Activated gamma-delta T cell (primary cell): ENCODE measurements at regions not wholly inside any gene's neighbourhood (a gene's known extent, or its start where the extent isn't known, plus 50 kb on each side); places are given as distances from the start of the nearest gene placed in this dataset.

Source experiments
- DNase-seq: peaks from one replicate; lab custom pipeline; 2025; lab: John Stamatoyannopoulos, UW

DNA sequence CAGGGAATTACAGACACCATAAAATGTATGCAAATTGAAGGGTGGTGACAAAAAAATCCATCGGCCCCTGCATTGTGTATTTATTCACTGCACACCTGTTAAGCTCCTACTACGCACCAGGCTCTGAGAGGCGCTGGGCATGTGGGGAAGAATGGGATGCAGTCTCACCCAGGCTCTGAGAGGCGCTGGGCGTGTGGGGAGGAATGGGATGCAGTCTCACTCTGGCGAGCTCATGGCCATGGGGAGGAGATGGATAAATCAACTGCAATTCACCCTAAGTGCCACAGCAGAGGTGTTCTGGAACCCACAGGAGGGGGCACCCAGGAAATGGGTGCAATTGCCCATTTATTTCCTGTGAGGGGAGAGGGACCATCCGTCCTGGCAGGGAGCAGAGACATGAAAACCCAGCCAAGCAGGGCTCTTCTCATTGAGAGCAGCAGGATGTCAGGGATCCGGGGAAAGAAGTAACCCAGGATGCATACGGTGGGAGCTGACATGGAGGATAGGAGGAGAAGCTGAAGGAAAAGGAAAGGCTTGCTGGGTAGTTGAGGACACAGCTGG, 798.7 kb downstream of the TBC1D22A start:
- no peak for DNase-seq

DNA sequence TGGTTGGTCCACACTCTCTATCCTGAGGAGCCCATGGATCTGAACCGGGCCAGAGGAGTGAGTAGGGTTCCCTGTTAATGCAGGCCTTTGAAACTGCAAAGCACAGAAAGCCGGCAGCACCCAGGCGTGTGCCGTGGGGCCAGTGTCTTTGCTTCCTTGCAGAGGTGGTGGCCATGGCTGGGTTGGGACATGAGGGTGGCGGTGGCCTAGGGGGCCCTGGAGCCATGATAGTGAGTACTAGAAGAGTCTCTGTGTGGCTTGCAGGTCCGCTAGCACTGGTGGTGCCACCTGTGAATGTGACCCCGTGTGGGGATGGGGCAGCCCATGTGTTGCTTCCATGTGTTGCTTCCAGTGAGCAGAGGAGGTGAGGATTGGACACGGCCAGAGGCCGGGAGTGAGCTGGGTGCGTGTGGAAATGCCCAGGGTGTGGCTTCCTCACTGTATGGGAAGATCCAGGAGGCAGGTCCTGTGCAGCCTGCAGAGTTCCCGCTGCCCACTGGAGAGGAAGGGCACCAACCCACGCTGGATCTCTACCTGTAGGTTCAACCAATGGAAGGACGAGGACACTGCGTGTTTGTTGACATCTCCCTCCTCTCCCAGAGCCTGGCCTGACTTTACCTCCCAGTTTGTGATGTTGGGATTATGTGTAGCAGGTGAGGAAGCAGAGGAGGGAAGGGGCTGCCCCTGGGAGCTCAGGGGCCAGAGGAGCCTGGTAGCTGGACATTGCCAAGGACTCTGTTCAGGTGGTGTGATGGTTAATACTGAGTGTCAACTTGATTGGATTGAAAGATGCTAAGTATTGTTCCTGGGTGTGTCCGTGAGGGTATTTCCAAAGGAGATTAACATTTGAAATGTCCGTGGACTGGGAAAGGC, 796.6 kb downstream of the TBC1D22A start:
- no peak for DNase-seq

DNA sequence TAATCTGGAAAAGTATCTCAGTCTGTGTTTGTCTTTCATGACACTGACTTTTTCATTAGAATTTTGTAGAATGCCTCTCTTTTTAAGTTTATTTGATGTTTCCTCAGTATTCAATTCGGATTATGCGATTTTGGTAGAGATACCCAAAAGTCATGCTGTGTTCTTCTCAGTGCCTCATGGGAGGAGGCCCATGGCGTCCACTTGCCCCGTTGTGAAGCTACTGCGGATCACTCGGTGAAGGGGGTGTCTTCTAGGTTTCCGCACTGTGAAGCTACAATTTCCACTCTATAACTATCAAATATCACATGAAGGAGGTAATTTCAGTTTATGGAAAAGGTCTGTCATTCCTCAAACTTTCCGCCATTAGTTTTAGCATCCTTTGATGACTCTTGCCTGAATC, 794.0 kb downstream of the TBC1D22A start:
- DNase-seq = no peak

DNA sequence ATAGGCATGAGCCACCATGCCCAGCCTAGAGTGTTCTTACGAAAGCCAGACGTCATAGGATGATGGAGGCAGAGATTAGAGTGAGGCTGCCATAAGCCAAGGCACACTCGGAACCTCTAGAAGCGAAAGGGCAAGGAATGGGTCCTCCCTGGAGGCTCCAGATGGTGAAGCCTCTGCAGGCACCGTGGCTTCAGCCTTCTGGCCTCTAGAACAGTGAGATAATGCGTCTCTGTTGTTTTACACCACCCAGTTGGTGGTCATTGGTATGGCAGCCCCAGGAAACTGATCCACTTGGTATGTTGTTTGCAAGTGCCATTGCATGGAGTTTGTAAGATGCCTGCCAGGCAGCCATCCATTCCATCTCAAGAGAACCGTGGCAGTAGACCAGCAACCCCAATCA, 791.0 kb downstream of the TBC1D22A start:
- DNase-seq = no peak

DNA sequence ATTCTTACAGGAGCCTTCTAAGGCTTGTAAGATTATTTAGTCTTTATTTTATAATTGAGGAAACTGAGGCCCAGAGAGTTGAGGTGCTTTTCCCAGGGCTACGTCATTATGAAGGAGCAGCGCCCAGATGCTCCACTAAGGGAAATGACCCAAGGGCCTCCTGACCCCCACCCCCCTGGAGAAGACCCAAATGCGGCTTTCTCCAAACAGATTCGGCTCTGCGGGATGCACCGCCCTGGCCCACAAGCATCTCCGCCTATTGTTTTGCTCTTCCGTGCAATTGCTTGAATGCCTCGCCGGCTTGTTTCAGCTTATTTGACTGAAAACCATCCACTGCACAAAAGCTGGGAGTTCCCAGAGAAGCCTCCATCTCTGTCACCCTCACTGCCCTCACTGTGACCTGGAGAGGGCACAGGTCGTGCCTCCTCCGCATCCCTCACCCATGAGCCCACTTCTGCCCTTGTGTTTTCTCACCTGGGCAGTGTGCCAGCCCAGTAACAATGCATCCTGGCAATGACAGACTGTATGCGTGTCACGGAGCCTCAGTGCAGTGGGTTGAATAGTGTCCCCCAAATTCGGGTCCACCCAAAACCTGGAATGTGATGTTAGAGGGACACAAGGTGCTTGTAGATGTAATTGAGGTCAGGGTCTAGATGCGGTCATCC, 790.2 kb downstream of the TBC1D22A start:
- no peak for DNase-seq

DNA sequence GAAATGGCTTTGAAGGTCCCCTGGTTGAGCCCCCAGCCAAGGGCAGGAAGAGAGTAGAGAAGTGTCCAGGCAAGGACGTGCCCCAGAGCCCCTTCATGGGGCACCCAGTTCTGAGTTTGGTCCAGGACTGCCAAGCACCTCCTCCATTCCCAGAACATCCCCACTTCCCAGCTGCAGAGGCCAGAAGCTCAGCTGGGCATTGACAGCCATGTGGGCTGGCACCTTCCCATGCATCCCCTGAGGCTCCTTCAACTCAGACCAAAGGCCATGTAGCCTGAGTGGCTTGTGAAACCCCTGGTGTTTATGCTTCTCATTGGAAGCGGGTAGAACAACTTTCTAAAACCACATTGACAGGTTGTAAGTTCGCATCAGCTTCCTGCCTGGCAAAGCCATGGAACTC, 789.6 kb downstream of the TBC1D22A start:
- DNase-seq = no peak

DNA sequence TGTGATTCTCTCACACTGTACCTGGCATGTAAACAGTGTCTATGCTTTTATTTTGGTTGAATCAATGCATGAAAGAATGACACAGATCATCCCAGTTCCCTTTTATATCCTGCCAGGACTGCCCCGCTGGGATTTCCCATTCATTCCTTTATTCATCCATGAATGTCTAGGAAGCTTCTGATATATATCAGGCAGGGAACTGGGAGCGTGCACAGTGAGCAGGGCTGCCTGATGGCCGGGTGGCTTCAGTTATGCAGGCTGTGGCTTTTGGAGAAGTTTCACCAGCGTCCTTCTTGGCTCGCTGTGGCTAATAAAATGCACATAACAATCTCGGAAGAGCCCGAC, 789.0 kb downstream of the TBC1D22A start:
- no peak for DNase-seq

DNA sequence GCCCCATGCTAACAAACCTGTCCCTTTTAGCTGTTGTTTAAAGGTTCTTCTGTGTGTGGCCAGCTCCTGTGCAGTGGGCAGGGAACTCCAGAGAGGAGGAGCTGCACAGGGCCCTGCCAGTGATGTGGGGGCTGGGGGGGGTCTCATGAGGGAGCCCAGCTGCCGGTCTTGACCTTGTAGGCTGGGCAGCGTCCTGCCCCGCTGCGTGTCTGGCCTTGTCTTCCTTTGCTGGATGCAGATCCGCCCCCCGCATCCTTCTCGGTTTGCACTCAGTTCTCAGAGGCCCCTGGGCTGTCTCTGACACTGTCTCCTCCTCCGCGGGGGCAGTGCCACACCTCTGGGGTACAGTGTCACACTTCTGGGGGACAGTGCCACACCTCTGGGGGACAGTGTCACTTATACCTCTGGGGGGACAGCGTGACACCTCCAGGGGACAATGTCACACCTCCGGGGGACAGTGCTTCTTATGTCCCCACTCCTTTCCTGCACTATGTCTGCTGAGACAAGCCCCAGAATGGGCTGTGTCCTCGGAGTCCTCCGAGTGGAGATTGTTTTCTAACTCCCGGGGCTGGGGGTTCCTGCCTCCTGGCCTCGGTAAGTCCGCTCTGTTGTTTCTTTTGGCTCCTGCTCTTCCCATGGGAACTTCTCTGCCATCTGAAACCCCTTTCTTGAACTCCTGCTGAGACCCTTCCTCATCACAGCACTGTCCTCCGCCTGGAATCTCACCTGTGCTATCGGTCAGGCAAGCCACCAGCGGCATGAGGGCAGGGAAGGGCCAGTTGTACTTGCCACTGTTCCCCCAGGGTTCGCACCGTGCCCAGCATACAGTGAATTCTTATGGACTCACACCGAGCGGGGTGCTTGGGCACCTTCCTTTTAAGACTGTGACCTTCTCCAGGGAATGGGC, 788.3 kb downstream of the TBC1D22A start:
- no peak for DNase-seq

DNA sequence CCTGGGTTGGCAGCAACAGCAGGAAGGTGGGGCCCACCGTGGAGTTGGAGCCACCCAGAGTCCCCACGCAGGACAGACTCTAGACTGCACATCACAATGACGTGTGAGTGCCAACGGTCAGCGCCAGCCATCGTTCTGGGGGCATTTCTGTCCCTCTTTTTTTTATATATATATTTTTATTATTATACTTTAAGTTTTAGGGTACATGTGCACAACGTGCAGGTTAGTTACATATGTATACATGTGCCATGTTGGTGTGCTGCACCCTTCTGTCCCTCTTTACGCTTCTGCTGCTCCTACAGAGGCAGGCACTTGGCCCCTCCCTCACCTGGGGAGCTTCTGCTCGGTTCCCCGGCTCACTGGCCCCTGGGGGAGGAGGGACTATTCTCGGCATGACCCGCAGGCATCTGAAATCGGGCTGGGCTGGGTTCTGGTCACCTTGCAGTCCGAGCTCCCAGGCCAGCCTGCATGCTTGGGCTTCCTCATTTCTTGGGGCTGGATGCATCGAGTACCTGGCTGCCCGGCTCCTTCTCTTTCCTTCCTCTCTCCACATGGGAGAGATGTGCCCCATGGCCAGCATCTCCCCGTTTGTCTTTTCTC, 787.4 kb downstream of the TBC1D22A start:
- DNase-seq = no peak

DNA sequence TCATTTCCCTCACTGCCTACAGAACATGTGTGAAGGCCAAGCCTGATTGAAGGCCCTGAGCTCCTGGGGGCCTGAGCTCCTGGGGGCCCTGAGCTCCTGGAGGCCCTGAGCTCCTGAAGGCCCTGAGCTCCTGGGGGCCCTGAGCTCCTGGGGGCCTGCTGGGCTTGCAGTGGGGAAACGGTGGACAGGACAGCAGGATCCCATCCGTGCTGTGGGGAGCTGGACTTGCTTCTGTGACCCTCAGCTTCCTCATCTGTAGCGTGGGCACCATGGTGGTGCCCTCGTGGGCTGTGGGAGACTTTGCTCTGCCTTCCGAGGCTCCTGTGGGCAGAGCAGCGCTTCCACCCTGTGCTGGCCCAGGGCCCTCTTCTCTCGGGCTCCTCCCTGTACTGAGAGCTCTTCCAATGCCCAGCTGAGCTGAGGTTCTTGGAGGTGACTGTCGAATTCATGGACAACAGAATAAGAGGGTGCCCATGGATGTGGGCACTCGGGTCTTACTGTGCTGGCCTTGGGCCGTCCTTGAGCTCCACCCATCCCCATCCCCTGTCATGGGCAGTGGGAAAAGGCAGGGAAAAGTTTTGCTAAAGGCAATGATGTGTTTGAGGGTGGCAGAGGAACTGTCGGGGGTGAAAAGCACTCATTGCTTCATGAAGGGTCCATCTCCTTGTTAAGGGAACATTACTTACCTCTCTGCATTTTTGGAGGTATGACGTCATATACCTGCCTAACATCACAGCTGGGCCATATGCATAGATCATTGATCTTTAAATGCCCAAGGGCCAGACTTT, 786.7 kb downstream of the TBC1D22A start:
- no peak for DNase-seq

DNA sequence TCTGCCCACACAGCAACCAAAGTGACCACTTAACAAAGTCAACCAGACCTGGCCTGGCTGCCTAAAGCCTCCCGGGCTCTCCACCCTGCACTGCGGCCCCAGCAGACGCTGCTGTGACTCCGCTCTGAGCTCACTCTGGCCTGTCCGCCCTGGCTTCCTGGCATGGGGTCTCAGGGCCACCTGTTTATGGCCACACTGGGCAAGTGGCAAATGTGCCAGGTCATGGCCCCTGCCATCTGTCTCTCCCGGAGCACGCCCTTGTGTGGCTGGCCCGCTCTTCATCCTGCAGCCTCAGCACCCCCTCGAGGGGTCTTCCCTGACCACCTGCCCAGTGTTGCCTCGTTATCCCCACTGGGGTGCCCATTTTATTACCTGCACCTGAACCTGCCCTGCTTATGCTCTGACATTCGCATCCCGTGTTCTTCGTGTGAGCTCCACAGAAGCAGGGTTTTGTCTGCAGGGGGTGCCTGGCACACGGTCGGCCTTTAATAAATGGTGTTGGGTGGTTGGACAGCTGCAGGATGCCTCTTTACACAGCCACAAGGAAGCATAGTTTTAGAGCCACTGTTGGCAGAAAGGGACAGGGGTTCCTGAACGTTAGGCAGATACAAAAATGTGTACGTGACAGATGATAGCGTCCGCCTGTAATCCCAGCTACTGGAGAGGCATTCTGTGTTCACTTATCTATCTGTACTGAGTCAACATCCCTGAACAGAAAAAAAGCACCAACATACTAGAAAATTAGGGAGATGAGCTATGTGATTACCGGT, 785.6 kb downstream of the TBC1D22A start:
- no peak for DNase-seq

DNA sequence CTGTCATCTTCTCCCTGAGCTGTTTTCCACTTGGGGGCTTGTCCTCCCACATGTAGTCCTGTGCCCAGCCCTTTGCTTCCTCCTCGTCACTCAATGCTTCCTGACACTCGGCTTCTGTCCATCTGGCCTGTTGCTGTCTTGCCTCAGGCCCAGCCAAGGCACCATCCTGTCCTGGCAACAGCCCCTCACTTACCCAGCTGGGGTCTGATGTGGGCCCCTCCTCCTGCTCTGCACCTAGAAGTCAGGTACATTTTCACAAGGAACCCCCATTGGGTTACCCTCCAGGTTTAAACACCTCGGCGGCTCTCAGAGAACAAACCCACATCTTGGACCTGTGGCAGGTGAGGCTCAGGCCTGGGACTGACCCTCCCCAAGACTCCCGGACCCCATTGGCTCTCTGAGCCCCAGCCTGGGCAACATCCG, 784.8 kb downstream of the TBC1D22A start:
- DNase-seq = no peak

DNA sequence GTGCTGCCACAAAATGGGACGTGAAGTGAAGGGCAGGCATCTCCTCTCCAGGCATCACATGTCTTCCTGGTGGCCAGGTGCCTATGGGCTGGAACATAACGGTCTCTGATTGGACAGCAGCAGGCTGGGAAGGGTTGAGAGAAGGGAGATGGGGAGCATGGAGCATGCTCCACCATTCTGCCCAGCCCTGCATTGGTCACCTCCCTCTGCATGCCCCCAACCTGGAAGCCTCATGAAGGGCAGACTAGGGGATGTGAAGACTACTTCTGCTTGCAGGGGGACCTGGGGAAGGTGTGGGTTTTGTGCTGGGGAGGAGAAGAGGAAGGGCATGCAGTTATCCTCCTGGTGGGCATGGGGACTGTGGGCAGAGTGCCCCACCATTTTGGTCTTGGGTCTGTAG, 782.2 kb downstream of the TBC1D22A start:
- no peak for DNase-seq

DNA sequence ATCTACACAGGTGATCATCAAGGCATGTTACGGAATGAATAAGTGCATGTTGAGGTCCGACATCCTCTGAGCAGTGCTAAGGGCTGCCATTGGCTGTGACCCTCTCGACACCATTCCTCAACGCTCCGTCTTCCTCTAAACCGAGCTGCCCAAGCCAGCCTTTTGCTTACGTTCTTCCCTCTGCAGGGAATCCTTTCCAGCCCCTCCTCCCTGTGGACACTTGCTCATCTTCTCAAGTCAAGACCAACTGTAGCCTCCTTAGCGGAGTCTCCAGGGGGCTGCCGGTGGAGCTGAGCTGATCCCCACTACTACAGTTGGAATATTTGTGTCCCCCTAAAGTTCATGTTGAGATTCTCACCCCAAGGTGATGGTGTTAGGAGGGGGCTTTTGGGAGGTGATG, 781.0 kb downstream of the TBC1D22A start:
- DNase-seq = no peak

DNA sequence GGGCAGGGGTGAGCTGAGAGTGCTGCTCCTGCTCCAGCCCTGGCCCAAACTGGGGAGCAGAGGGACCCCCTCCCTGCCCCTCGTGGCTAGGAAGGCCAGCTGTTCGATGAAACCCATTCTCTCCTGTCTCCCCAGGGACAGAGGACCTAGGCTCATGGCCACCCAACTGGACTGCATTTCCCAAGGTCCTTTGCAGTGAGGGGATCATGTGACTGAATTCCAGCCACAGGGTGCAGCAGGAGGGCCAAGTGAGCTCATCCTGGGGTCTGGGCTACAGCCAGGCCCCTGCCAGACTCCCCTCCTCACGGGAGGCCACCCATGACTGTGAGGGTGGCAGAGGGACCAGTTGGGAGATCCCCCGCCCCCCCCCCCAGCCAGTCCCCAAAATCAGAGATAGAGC, 777.6 kb downstream of the TBC1D22A start:
- no peak for DNase-seq

DNA sequence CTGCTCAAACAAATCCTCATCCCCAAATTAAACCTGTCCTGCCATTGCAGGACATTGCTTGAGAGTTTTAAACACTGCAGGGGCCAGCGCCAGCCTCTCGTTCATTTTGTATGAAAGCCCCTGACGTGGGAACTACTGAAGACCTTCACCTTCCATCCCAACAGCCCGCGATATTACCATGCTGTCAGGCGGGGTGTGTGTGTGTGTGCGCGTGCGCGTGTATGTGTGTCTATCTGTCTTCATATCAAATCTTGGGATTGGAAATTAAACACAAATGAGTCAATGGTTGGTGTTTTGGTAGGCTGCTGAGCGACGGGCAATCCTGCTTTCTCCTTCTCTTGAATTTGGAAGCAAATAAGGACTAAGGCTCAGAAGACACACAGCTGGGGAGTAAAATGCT, 776.9 kb downstream of the TBC1D22A start:
- no peak for DNase-seq

DNA sequence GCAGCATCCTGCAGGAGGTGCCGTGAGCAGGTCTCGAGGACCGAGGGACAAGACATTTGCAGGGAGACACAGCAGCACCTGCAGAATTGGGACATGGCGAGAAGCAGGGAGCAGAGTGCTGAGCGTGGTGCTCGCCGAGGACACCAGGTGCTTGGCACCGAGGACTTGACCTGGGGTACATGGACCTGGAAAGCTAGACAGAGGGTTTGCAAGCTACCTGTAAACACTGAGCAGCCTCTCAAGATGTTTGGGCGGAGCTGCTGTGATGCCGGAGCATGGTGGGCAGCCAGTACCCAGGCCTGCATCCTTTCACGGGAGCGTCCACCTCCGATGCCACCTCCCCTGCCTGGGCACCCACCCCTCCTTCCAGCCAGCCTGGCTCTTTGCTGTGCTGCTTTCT, 773.2 kb downstream of the TBC1D22A start:
- no peak for DNase-seq

DNA sequence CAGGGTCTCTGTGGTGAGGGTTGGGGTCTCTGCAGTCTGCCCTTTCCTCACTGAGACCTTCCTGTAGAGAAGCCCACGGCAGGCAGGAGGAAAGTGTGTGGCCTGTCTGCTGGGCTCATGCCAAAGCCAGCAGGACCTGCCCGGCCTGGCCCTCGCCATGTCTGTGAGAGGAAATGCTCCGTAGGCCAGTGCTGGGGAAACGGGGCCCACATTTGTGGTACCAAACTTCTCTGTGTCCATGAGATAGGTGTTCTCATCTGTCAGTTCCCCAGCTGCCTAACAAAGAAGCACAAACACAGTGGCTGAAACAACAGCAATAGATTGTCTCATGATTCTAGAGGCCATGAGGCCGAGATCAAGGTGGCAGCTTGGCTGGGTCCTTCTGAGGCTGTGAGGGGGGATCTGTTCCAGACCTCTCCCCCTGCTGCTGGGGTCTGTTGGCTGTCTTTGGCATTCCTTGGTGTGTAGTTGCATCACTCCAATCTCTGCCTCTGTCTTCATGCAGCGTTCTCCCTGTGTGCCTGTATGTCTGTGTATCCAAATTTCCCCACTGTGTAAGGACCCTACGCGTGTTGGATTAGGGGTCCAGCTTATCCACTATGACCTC, 772.5 kb downstream of the TBC1D22A start:
- DNase-seq = no peak

DNA sequence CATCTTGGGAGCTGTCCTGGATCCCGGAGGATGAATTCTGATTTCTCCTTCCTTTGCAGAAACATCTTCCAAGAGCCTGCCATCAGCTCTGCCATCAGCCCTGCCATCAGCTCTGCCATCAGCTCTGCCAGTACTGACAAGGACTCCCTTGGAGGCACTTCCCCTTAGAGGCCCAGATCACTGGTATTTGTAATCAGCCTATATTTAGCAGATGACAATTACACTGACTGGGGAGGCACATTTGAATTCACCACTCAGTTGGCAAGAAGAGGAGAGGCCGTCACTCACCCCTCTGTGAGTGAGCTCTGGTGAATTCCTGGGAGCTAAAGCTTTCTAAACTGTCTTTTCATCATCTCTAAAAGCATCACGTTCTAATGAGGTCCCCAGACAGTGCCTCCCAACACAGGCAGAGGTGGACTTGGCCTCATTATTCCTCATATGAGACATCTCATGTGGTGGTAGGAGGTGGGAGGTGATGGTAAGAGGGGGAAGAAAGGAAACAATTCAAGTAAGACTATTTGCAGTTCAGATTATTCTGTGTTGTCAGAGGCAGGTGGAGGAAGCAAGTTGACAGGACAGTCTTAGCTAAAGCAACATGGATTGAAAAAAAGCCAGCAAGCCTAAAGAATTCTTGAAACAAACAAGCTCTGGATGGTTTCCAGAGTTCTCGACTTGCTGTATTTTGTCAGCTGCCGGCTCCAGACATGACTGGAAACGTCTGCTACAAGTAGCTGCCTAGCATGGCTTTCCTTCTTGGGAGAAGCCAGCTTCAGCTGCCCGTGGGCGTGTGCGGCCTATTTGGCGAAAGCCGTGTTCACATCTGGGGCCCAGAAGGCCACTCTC, 771.7 kb downstream of the TBC1D22A start:
- no peak for DNase-seq
